ENCODE measurements at regions not wholly inside any gene's neighbourhood (a gene's known extent, or its start where the extent isn't known, plus 50 kb on each side); places are given as distances from the start of the nearest gene placed in this dataset.

DNA sequence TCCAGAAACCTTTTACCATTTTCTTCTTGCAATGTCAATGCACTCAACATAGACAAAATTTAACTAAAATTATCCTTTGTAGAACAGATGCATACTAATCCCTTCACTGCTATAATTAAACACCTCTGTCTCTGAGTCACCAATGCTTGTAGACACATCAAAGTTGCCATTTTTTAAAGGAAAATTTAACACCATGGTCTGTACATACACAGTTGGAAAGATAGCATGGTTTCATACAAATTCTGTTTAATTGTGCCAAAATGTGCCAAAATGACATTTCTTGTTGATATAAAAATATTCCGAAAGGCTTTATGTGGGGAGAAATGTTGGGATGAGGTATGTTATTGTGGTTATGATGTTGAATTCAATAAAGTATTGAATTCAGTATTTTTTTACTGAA, 125.8 kb downstream of the NEUROD6 start:
- no peak for TF ChIP-seq EZH2phosphoT487 (IDR thresholded peaks at IDR 0.05; ENCODE audit: insufficient read depth, low read depth)
- TF ChIP-seq EZH2 (IDR thresholded peaks at IDR 0.05; ENCODE audit: insufficient read depth, poor library complexity, severe bottlenecking): no peak
